ENCODE measurements at regions not wholly inside any gene's neighbourhood (a gene's known extent, or its start where the extent isn't known, plus 50 kb on each side); places are given as distances from the start of the nearest gene placed in this dataset.

DNA sequence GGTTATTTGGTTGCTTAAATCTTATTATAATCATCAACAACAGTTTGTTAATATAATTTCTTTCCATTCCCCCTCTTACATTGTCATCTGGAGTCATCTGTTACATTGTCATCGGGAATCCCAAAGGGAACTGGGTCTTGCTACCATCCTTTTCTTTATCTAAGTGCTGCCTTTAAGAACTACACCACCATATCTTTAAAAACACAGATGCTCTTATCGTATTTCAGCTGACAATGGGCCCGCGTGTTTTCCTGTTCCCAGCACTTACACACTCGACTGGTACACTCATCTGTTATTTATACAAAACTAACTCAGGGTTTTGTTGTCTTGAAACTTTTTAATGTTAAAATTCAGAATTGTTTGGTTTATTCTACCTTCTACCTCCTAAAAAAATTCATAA is 256.2 kb upstream of the MGMT start:
- Histone ChIP-seq H3K27ac (ENCODE audit: low read depth, low read length) (no peak overlapping the region), H3K9me2 (ENCODE audit: insufficient read depth) (no peaks in the 10 kb centered on the region), H2AFZ (ENCODE audit: low read depth, low read length, poor library complexity, severe bottlenecking) (no peak overlapping the region), H3K79me2 (ENCODE audit: insufficient read depth, low read length) (no peaks in the 10 kb centered on the region), H3K27me3 (ENCODE audit: insufficient read depth, low read length) (no peaks in the 10 kb centered on the region), H3K4me1 (ENCODE audit: control insufficient read depth in 1 of 2, insufficient read depth in 2 of 2, low read length in 2 of 2) (no peaks in the 10 kb centered on the region), H3K4me2 (ENCODE audit: low read length) (no peak overlapping the region), H3K4me3 (replicated peaks in 1 of 2; ENCODE audit: low read depth in 1 of 2, low read length in 2 of 2) (no peak overlapping the region), H3K36me3 (ENCODE audit: control insufficient read depth in 1 of 2, insufficient read depth in 2 of 2, low read length in 2 of 2) (no peaks in the 10 kb centered on the region), H3K9me3 (ENCODE audit: control insufficient read depth in 1 of 2, insufficient read depth in 1 of 2, low read depth in 1 of 2, low read length in 2 of 2) (no peaks in the 10 kb centered on the region; a peak in 1 of 4 replicates), H4K20me1 (ENCODE audit: insufficient read depth) (no peaks in the 10 kb centered on the region), H3K9ac (ENCODE audit: low read length) (no peak overlapping the region)
- DNase-seq (ENCODE audit: low read depth, low spot score) (no peak), ATAC-seq (no peak)
- POLR2A ChIA-PET: no interaction called here
- RAD21 ChIA-PET (ENCODE audit: low non-redundant PET in 1 of 2, low total read pairs in 2 of 2, uncharacterized antibody in 2 of 2, unreplicated experiment in 2 of 2): no interaction called here
- TF ChIP-seq ELF1 (IDR thresholded peaks at IDR 0.05; ENCODE audit: borderline replicate concordance, low read depth): no peak
- TF ChIP-seq SIN3A (IDR thresholded peaks at IDR 0.05; ENCODE audit: low read depth): no peak
- no peak for TF ChIP-seq ZBTB33 (IDR thresholded peaks at IDR 0.05; ENCODE audit: extremely low read depth, insufficient replicate concordance, low read length)
- TF ChIP-seq FOSL1 (IDR thresholded peaks at IDR 0.05; ENCODE audit: low read depth): no peak
- no peak for TF ChIP-seq CEBPB (IDR thresholded peaks at IDR 0.05; ENCODE audit: low read depth)
- TF ChIP-seq REST (IDR thresholded peaks at IDR 0.05; ENCODE audit: low read depth): no peak
- TF ChIP-seq EZH2 (IDR thresholded peaks at IDR 0.05): no peak
- no peak for TF ChIP-seq SP1 (IDR thresholded peaks at IDR 0.05; ENCODE audit: low read depth)
- no peak for TF ChIP-seq POLR2A (IDR thresholded peaks at IDR 0.05; ENCODE audit: borderline replicate concordance, extremely low read depth, insufficient read depth, insufficient read length)
- TF ChIP-seq YY1 (IDR thresholded peaks at IDR 0.05; ENCODE audit: extremely low read depth, insufficient replicate concordance, low read depth, low read length): no peak
- TF ChIP-seq, protein P1, sequence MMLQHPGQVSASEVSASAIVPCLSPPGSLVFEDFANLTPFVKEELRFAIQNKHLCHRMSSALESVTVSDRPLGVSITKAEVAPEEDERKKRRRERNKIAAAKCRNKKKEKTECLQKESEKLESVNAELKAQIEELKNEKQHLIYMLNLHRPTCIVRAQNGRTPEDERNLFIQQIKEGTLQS (IDR thresholded peaks at IDR 0.05): no peak
- TF ChIP-seq EZH2phosphoT487 (IDR thresholded peaks at IDR 0.05; ENCODE audit: borderline replicate concordance): no peak
- TF ChIP-seq MAX (IDR thresholded peaks at IDR 0.05): no peak
- BruUV-seq (replicated peaks): no TSS peak
- CTCF ChIA-PET: no interaction called here
- intact Hi-C loops (cut with micrococcal nuclease): no loop called here
